GM19397 (cell line): ENCODE measurements at regions not wholly inside any gene's neighbourhood (a gene's known extent, or its start where the extent isn't known, plus 50 kb on each side); places are given as distances from the start of the nearest gene placed in this dataset.

Experiments
- ATAC-seq: cut with Tn5 transposase; IDR thresholded peaks from one replicate; pipeline ENCODE4 v1.9.1; 2021; ENCODE audit warnings: mild to moderate bottlenecking, moderate library complexity; ENCODE audit not compliant: unreplicated experiment

- ATAC-seq: no peak
Measured at GRCh38 chr4:125736057-125736456, 421.3 kb downstream of the FAT4 start.

- ATAC-seq: no peak
Measured at GRCh38 chr4:125739760-125740159, 425.0 kb downstream of the FAT4 start.

- ATAC-seq: no peak
Measured at GRCh38 chr4:125741825-125742452, 427.2 kb downstream of the FAT4 start.

- ATAC-seq: no peak
Measured at GRCh38 chr4:125744891-125745364, 430.2 kb downstream of the FAT4 start.

- ATAC-seq: no peak
Measured at GRCh38 chr4:125749354-125749753, 434.6 kb downstream of the FAT4 start.

- ATAC-seq: no peak
Measured at GRCh38 chr4:125750399-125750798, 435.6 kb downstream of the FAT4 start.

GRCh38 chr4:125750828-125751466, 436.2 kb downstream of the FAT4 start:
- ATAC-seq: no peak

- ATAC-seq: no peak
Measured at GRCh38 chr4:125758438-125758837, 443.7 kb downstream of the FAT4 start.

GRCh38 chr4:125760201-125760819, 445.6 kb downstream of the FAT4 start:
- ATAC-seq: no peak

- no peak for ATAC-seq
Measured at GRCh38 chr4:125760956-125761355, 446.2 kb downstream of the FAT4 start.

- no peak for ATAC-seq
Measured at GRCh38 chr4:125762537-125762936, 447.8 kb downstream of the FAT4 start.

- no peak for ATAC-seq
Measured at GRCh38 chr4:125765941-125766340, 451.2 kb downstream of the FAT4 start.

GRCh38 chr4:125770814-125771398, 456.2 kb downstream of the FAT4 start:
- ATAC-seq: no peak

GRCh38 chr4:125772680-125773079, 457.9 kb downstream of the FAT4 start:
- ATAC-seq: no peak

- ATAC-seq: no peak
Measured at GRCh38 chr4:125773502-125773901, 458.7 kb downstream of the FAT4 start.

- ATAC-seq: no peak
Measured at GRCh38 chr4:125773931-125774330, 459.2 kb downstream of the FAT4 start.

GRCh38 chr4:125776146-125776545, 461.4 kb downstream of the FAT4 start:
- no peak for ATAC-seq

- ATAC-seq: no peak
Measured at GRCh38 chr4:125780164-125780563, 465.4 kb downstream of the FAT4 start.

GRCh38 chr4:125780747-125781146, 466.0 kb downstream of the FAT4 start:
- ATAC-seq: no peak

GRCh38 chr4:125781651-125782050, 466.9 kb downstream of the FAT4 start:
- ATAC-seq: no peak

GRCh38 chr4:125784741-125785140, 470.0 kb downstream of the FAT4 start:
- no peak for ATAC-seq

- no peak for ATAC-seq
Measured at GRCh38 chr4:125787707-125788106, 473.0 kb downstream of the FAT4 start.
